HG02870 (cell line): ENCODE measurements at regions not wholly inside any gene's neighbourhood (a gene's known extent, or its start where the extent isn't known, plus 50 kb on each side); places are given as distances from the start of the nearest gene placed in this dataset.

Experiments
- ATAC-seq: cut with Tn5 transposase; IDR thresholded peaks from one replicate; pipeline ENCODE4 v1.9.1; 2021; ENCODE audit warnings: mild to moderate bottlenecking, moderate library complexity; ENCODE audit not compliant: unreplicated experiment

GRCh38 chr11:134513585-134514120, 101.6 kb upstream of the B3GAT1 start:
- no peak for ATAC-seq

- ATAC-seq: no peak
Observed at GRCh38 chr11:134512571-134513538, 100.8 kb upstream of the B3GAT1 start.

DNA sequence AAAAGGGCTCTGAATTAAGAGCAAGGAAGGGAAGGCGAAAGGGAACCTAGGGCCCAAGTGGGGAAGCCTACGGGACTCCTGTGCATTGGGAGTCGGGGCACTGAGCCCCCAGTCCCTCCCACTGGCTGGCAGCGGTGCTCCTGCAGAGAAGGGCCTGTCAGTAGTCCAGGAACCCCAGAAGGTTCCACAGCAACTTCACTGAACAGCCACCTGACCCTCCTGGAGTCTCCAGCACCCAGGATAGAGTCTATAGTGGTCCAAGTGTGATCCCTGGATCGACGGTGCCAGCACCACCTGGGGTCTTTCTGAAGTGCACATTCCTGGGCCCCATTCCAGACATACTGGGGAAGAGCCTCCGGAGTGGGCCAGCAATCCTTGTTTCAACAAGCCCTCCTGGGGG, 100.0 kb upstream of the B3GAT1 start:
- ATAC-seq: no peak

DNA sequence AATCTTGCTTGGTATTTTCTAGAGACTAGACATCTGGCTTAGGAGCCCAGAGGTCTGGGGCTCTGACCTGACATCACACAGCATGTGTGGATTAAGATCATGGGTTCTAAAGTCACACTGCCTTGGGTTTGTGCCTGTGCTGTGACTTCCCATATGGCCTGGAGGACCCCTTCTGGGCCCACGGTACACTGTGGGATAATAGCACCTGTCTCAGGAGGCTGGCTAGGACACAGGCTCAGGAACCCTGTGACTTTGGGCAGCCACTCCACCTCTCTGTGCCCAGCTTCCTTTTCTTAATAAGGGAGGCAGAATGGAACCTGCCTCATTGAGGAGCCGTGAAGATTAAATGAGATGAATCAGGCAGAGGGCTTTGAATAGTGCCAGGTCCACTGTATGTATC, 99.2 kb upstream of the B3GAT1 start:
- no peak for ATAC-seq

GRCh38 chr11:134510233-134511040, 98.4 kb upstream of the B3GAT1 start:
- ATAC-seq: no peak

DNA sequence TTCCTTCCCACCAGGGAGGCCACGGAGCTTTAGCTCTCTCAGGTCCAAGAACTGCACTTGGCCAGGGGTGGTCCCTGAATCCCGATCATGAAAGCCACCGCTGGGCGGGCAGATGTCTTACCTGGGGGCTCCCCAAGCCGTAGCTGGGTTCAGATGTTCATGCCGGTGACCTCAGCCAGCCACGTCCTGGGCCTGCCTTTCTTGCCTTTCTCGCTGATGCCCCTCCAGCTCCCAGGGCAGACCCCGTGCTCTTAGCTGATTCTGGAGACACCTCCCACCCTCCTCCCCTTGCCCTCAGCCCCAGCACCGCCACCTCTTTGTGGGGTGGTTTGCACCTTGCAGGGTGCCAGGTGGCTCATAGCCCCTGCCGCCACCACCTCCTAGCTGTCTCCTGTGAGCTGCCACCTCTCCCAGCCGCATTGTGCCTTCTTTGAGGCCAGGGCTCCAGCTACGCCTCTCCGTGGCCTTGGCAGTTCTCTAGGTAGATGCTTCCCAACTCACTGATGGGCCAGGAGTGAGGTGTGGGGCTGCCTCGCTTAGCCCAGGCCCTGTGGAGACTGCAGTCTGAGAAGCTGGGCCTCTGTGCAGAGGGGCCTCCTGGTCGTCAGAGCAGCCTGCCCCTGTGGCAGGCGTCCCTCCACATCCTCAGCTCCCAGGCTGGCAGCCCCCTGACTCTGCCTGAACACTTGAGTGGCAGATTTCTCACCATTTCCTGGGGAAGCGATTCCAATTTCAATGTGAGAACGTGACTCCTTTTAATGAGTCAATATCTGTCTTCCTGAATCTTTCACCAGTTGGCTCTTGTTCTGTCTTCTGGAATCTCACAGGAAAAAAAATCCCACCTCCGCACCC, 97.6 kb upstream of the B3GAT1 start:
- no peak for ATAC-seq

- no peak for ATAC-seq
Observed at GRCh38 chr11:134508219-134508990, 96.4 kb upstream of the B3GAT1 start.

DNA sequence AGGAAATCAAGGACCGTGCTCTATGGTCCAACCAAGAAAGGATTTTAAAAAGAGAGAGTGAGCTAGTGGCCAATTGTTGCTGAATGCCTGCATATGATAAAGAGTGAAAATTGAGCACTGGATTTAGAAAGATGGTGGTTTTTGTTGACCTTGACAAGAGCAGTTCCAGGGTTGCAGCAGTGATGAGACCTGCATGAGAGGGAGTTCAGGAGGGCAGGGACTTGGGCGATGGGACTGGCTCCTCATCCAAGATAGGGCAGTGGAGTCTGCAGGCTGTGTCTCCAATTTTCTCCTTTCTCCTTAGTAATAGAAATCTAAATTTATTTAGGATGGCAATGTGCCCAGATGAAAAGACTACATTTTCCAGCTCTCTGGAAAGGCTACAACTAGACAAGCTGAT, 94.0 kb upstream of the B3GAT1 start:
- ATAC-seq: no peak

DNA sequence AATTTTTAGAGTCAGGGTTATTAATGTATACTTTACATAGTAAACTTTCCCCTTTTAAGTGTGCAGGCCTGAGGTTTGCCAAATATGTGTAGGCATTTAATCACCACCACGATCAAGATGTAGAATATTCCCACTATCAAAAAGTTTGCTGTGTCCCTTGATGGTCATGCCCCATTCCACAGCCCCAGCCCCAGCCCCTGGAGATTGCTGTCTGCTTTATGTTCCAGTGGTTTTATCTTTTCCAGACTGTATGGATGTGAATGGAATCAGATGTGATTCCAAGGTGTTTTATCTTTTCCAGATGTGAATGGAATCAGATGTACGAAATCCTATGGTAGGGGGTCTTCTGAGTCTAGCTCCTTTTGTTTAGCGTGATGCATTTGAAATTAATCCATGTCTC, 93.1 kb upstream of the B3GAT1 start:
- ATAC-seq: no peak

GRCh38 chr11:134504146-134504905, 92.3 kb upstream of the B3GAT1 start:
- ATAC-seq: no peak

DNA sequence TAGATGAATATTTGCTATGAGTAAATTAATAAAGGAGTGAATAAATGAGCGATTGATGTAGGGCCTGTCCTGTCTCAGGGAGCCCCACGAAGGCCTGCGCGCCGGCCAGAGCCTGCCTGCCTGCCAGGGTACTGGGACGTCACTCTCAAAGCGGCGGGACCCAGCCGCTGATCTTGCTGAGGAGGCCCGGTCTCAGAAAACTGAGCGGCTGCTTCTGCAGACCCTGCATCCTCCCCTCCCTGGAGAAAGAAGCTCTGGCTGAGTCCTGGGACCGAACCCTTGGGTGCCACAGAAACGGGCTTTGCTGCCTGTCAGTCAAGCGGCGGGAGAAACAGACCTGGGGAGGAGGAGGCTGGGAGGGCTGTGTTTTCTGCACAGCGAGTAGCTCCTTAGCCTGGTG, 91.6 kb upstream of the B3GAT1 start:
- no peak for ATAC-seq

DNA sequence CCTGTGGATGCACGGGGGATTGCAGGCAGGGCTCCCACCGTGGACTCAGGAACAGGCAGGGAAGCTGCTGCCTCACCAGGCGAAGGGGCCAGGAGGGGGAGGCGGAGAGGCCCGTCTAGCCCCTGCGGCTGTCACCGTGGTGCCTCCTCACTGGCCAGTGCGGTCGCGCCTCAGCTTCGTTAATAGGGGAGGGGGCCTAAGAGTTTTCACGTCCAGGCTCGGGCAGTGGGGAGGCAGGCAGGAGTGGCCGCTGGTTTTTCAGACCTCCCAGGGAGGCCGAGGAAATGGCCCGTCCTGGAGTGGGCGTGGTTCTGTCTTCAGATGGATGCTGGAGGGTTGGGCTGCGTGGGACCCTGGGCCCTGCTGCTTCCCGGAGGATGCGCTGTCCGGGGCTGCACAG, 91.1 kb upstream of the B3GAT1 start:
- ATAC-seq: no peak

DNA sequence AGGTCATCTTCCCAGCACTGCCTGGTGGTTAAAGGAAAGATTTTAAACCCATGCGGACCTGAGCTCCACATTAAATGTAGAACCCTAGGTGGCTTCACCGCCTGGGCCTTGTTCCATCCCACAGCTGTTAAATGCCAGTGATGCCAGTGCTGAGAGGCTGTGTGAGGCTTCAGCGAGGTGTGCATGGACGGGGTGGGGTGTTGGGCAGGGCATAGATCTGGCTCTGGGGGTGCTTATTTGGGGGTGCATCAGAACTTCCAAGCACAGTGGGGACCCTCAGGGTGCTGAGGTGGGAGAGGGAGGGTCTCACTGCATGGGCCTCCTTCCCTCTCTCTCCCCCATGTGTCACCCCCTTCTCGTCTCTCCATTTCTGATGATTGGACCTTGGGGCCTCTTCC, 90.1 kb upstream of the B3GAT1 start:
- ATAC-seq: no peak

DNA sequence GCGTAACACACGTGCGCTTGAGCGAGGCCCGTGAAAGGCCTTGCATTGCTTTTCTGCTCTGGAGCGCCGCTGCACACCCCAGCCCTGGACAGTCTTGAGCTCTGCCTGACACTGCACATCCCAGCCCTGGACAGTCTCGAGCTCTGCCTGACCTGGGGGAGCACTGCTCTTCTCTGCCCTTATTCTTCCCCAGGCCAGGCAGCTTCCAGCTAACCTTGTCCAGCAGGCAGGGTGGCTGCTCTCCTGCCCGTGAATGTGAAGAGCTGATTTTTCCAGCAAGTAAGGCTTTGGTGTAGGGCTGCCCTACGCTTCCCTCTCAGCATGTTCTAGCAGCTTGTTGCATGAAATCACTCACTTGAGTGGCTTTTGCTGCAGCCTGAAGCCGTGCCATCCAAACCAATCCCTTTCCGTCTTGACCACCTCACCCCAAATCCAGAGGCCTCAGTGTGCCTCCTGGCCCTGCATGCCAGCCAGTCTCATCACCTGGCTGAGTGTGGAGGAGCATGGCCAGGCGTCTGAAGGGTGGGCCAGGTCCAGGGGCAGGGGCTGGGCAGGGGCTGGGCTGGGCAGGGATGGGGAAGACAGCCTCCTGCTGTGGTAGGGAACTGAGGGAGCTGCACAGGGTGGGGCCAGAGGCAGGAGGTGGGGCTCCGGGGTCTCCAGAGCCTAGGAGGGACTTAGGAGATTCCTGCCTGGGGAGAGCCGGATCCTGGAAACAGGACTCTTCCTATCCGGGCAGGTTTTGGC, 89.5 kb upstream of the B3GAT1 start:
- ATAC-seq: no peak

DNA sequence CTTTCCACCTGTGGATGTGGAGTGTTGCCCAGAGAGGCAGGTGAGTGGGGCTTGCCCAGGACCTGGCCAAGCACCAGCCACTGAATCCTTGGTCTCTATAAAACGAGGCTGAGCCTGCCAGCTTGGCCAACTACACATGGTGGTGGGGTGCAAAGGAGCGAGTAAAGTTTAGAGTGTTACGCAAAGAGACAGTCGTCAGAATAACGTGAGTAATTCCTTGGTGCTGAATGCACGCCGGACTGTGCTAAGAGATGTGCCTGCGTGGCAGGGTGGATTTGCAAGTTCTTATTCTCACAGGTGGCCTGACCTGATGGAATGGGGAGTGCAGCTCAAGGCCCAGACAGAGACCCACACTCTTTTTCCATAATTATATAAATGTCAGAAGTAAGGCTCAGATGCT, 88.6 kb upstream of the B3GAT1 start:
- ATAC-seq: no peak

DNA sequence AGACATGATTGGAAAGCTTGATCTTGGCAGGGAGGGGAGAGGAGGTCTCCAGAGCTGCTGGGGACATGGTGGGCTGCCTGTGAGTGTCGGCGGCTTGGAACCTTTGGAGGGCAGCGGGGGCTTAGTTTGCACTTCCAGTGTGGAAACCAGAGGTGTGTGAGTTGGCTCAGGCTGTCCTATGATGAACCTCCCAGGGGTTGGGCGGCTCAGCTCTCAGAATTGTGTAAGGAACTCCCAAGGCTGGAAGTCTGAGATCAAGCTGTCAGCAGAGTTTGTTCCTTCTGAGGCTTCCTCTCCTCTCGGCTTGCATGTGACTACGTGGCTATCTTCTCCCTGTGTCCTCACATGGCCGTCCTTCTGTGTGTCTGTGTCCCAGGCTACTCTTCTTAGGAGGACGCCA, 87.9 kb upstream of the B3GAT1 start:
- ATAC-seq: no peak

DNA sequence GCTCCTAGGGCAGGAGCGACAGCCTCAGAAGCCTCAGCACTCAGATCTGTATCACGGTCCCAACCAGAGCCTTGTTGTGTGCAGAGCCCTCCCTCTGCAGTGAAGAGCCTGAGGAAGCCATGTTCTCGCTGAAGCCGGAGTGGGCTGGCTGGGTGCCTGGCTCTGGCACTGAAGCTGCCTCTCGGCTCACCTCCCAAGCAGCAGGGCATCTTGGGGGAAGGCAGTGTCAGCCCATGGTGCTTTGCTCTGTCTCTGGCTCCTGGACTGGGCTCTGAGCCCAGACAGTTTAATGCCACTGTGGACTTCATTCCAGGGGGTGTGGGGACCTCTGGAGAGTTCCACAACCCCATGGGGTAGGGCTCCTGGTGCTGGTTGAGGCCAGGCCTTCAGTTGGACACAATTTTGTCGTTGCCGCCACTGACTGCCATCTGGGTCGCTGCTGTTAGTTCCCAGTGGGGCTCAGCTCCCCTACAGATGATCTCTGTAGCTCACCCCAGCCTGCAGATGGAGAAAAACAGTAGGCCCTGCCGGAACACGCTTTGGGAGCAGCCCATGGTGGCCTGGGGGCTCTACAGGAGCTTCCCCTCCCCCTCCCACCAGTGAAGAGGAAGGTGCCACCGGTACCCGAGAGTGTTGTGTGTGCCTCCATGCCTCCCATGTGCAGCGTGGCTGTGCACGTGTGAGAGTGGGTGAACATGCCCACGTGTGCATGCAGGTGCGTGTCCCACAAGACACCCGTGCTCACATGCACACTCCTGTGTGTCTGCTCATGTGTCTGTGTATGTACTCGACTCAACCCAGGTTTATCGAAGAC, 86.5 kb upstream of the B3GAT1 start:
- no peak for ATAC-seq

- no peak for ATAC-seq
Observed at GRCh38 chr11:134497586-134497985, 85.5 kb upstream of the B3GAT1 start.
